Endothelial cell of umbilical vein (primary cell): ENCODE measurements at regions not wholly inside any gene's neighbourhood (a gene's known extent, or its start where the extent isn't known, plus 50 kb on each side); places are given as distances from the start of the nearest gene placed in this dataset.

Experiments
- BruUV-seq: library from RNA; stranded (reverse); fragments of 400-500 nt; replicated peaks from 2 replicates; lab custom pipeline; 2021; lab: Mats Ljungman, UMichigan
- CTCF ChIA-PET: fragments of 300-600, 350-600 bp; sonication (Branson Sonifier 250); formaldehyde crosslinking; loops from one replicate; lab custom pipeline; 2021; ENCODE audit warnings: antibody characterized with exemption, inconsistent platforms; lab: Charles Lee
- POLR2A ChIA-PET: fragments of 300-600, 350-600 bp; sonication (Branson Sonifier 250); formaldehyde crosslinking; loops from one replicate; lab custom pipeline; 2021; ENCODE audit warnings: antibody characterized with exemption, inconsistent platforms; lab: Charles Lee
- DNase-seq: peaks from one replicate; pipeline ENCODE4 v3.0.0-alpha.2; 2011; ENCODE audit warnings: low read depth, low spot score
- FAIRE-seq: peaks from 2 replicates; lab custom pipeline; 2011; peaks lifted over from hg19 to GRCh38; lab: Jason Lieb, UNC
- H2AFZ ChIP-seq: 2 replicates; pipeline ENCODE4 v1.6.0; 2012; ENCODE audit warnings: low read depth, low read length, control low read depth, inconsistent platforms
- H3K27ac ChIP-seq: 2 replicates; pipeline ENCODE4 v1.5.1; 2011; ENCODE audit warnings: low read depth, mild to moderate bottlenecking, control low read depth, low read length, moderate library complexity; ENCODE audit not compliant: insufficient read depth
- H3K27me3 ChIP-seq, 2 experiments: 2 replicates each; pipeline versions ENCODE4 v1.6.0 to v1.6.1; 2011; ENCODE audit warnings: low read length in 2 of 2, mixed read lengths in 1 of 2; ENCODE audit not compliant: control insufficient read depth in 2 of 2, insufficient read depth in 2 of 2
- H3K36me3 ChIP-seq, 2 experiments: 2 replicates in 1 of 2; 3 replicates in 1 of 2; pipeline ENCODE4 v1.5.1; 2011; ENCODE audit warnings: low read length in 2 of 2, mild to moderate bottlenecking in 1 of 2, moderate library complexity in 1 of 2; ENCODE audit not compliant: control insufficient read depth in 2 of 2, insufficient read depth in 2 of 2; ENCODE audit errors: extremely low read depth in 1 of 2
- H3K4me1 ChIP-seq: 3 replicates; pipeline ENCODE4 v1.5.1; 2011; ENCODE audit warnings: mild to moderate bottlenecking, low read length; ENCODE audit not compliant: control insufficient read depth, insufficient read depth; ENCODE audit errors: extremely low read depth
- H3K4me2 ChIP-seq: 2 replicates; pipeline ENCODE4 v1.6.1; 2011; ENCODE audit warnings: low read length, control low read depth, mixed read lengths; ENCODE audit not compliant: insufficient read depth
- H3K4me3 ChIP-seq, 3 experiments: fragments of 200-600 bp in 1 of 3; sonication (generic), shearing (Covaris generic) in 1 of 3; replicated peaks in 1 of 3; 2 replicates each; pipeline ENCODE4 v1.5.1; 2011 to 2016; ENCODE audit warnings: control low read depth in 3 of 3, low read length in 3 of 3, mild to moderate bottlenecking in 2 of 3, inconsistent platforms in 1 of 3, low read depth in 1 of 3, moderate library complexity in 1 of 3; ENCODE audit not compliant: insufficient read depth in 1 of 3
- H3K79me2 ChIP-seq: 2 replicates; pipeline ENCODE4 v1.6.0; 2012; ENCODE audit warnings: low read length, inconsistent platforms; ENCODE audit not compliant: control insufficient read depth, insufficient read depth
- H3K9ac ChIP-seq: replicated peaks from 2 replicates; pipeline ENCODE3; 2011; ENCODE audit warnings: low read length, control low read depth; ENCODE audit not compliant: insufficient read depth; ENCODE audit errors: extremely low read depth
- H3K9me1 ChIP-seq: replicated peaks from 3 replicates; pipeline ENCODE4 v1.6.0; 2011; ENCODE audit warnings: mild to moderate bottlenecking, low read length; ENCODE audit not compliant: control insufficient read depth, insufficient read depth; ENCODE audit errors: extremely low read depth
- H3K9me3 ChIP-seq: replicated peaks from 2 replicates; pipeline ENCODE4 v1.5.1; 2012; ENCODE audit warnings: low read length, inconsistent platforms; ENCODE audit not compliant: control insufficient read depth, insufficient read depth
- H4K20me1 ChIP-seq: replicated peaks from 2 replicates; pipeline ENCODE3; 2011; ENCODE audit warnings: mild to moderate bottlenecking, low read length; ENCODE audit not compliant: control insufficient read depth, insufficient read depth; ENCODE audit errors: extremely low read depth
- CTCF ChIP-seq, 2 donors: IDR thresholded peaks; 1 replicate in 1 of 2; 2 replicates in 1 of 2; pipeline ENCODE4 v1.5.1; 2011; ENCODE audit warnings: low read length in 2 of 2, mild to moderate bottlenecking in 2 of 2, moderate library complexity in 2 of 2, control low read depth in 1 of 2, inconsistent platforms in 1 of 2, low read depth in 1 of 2; ENCODE audit not compliant: insufficient read depth in 1 of 2; ENCODE audit errors: extremely low read depth in 1 of 2
- EZH2 ChIP-seq: IDR thresholded peaks from 2 replicates; pipeline ENCODE4 v1.6.1; 2012; ENCODE audit warnings: borderline replicate concordance, low read depth, mild to moderate bottlenecking, moderate library complexity, low read length, inconsistent platforms; ENCODE audit not compliant: severe bottlenecking
- JUN ChIP-seq: IDR thresholded peaks from 2 replicates; pipeline ENCODE4 v1.6.1; 2011; ENCODE audit warnings: borderline replicate concordance, low read depth; ENCODE audit not compliant: insufficient read length, insufficient read depth
- MYC ChIP-seq: IDR thresholded peaks from one replicate; pipeline ENCODE4 v1.6.1; 2011; ENCODE audit warnings: mild to moderate bottlenecking, low read depth, low read length
- POLR2A ChIP-seq: IDR thresholded peaks from 2 replicates; pipeline ENCODE4 v1.6.1; 2012; ENCODE audit warnings: low read depth, mild to moderate bottlenecking, control low read depth, low read length
- dilution Hi-C: fragments of 300-500 bp; cut with MboI; formaldehyde crosslinking; loops from one replicate; pipeline ENCODE4 v1.15.0; 2019; ENCODE audit warnings: low sequenced_read_pairs; ENCODE audit not compliant: extremely low pct_ligation_motif_present
- intact Hi-C: fragments of 100-400 bp; cut with micrococcal nuclease; formaldehyde crosslinking; loops from one replicate; pipeline ENCODE4 v1.10.0; 2022

GRCh38 chr2:173432049-173432754 lies 77.5 kb downstream of the CDCA7 start:
- ChIA-PET CTCF (interaction anchor here (0.6 to 1.5 kb wide), 2 partner anchors 17 to 909 kb away, joined by 3 to 6 read pairs; no protein-coding TSS in a partner anchor), POLR2A (no interaction called here)
- no peak for TF ChIP-seq JUN
- H3K9me1 ChIP-seq: no peaks in the 10 kb centered on the region
- no peak overlapping the region for H3K9ac ChIP-seq
- no peaks in the 10 kb centered on the region for H3K36me3 ChIP-seq
- no peaks in the 10 kb centered on the region for H3K4me1 ChIP-seq
- FAIRE-seq (no peak), DNase-seq (no peak)
- no peak overlapping the region for H3K27ac ChIP-seq
- no peak overlapping the region for H3K4me2 ChIP-seq
- H4K20me1 ChIP-seq: no peaks in the 10 kb centered on the region
- no TSS peak for BruUV-seq
- no peaks in the 10 kb centered on the region for H3K9me3 ChIP-seq
- H2AFZ ChIP-seq: no peak overlapping the region
- H3K4me3 ChIP-seq: no peak overlapping the region
- peaks cover 0 to 11% of the 10 kb centered on the region in 2 experiments for H3K27me3 ChIP-seq
- intact Hi-C loops: no loop called here
- H3K79me2 ChIP-seq: no peaks in the 10 kb centered on the region
- dilution Hi-C loops: no loop called here

GRCh38 chr2:173434762-173435569 lies 80.3 kb downstream of the CDCA7 start:
- DNase-seq (no peak), FAIRE-seq (no peak)
- H4K20me1 ChIP-seq: no peaks in the 10 kb centered on the region
- no TSS peak for BruUV-seq
- no peaks in the 10 kb centered on the region for H3K4me1 ChIP-seq
- H3K36me3 ChIP-seq: no peaks in the 10 kb centered on the region
- intact Hi-C loops: no loop called here
- no peaks in the 10 kb centered on the region for H3K9me1 ChIP-seq
- no peaks in the 10 kb centered on the region for H3K79me2 ChIP-seq
- peaks cover 3 to 11% of the 10 kb centered on the region in 2 experiments for H3K27me3 ChIP-seq
- ChIA-PET CTCF (no interaction called here), POLR2A (no interaction called here)
- H3K9me3 ChIP-seq: no peaks in the 10 kb centered on the region
- no peak for TF ChIP-seq JUN
- no peak for TF ChIP-seq POLR2A
- no peak for TF ChIP-seq CTCF (IDR thresholded peaks at IDR 0.05; ENCODE audit: extremely low read depth in 1 of 2, insufficient read depth in 1 of 2, low read depth in 1 of 2, low read length in 2 of 2)
- no peak for TF ChIP-seq MYC
- no peak for TF ChIP-seq EZH2
- dilution Hi-C loops: no loop called here
- H3K4me3 ChIP-seq: no peak overlapping the region
- no peak overlapping the region for H3K27ac ChIP-seq
- no peak overlapping the region for H2AFZ ChIP-seq
- no peak overlapping the region for H3K9ac ChIP-seq
- no peak overlapping the region for H3K4me2 ChIP-seq
